OCI-LY3 (cell line): ENCODE measurements at regions not wholly inside any gene's neighbourhood (a gene's known extent, or its start where the extent isn't known, plus 50 kb on each side); places are given as distances from the start of the nearest gene placed in this dataset.

Experiments used
- H2AFZ ChIP-seq: fragments of 200-600, 300-600 bp; shearing (Covaris generic); 2 replicates; pipeline ENCODE4 v1.6.0; 2014; ENCODE audit warnings: antibody characterized with exemption, low read depth, low read length
- H3K27ac ChIP-seq: fragments of 200-600, 300-600 bp; sonication (generic); 2 replicates; pipeline ENCODE4 v1.5.1; 2014; ENCODE audit warnings: mild to moderate bottlenecking, low read length, moderate library complexity, mixed read lengths
- H3K27me3 ChIP-seq: fragments of 200-600, 300-600 bp; sonication (generic); 2 replicates; pipeline ENCODE4 v1.6.1; 2014; ENCODE audit warnings: low read depth, low read length, mixed read lengths
- H3K36me3 ChIP-seq: fragments of 200-600, 300-600 bp; sonication (generic); replicated peaks from 2 replicates; pipeline ENCODE3; 2014; ENCODE audit warnings: low read depth, low read length, mixed read lengths
- H3K4me1 ChIP-seq: fragments of 300-600, 200-600 bp; sonication (generic); 2 replicates; pipeline ENCODE4 v1.6.1; 2014; ENCODE audit warnings: low read length, mixed read lengths
- H3K4me2 ChIP-seq: fragments of 200-600, 300-600 bp; sonication (generic); 2 replicates; pipeline ENCODE4 v1.6.1; 2014; ENCODE audit warnings: low read length, mixed read lengths
- H3K4me3 ChIP-seq: fragments of 300-600, 200-600 bp; sonication (generic); 2 replicates; pipeline ENCODE4 v1.5.1; 2014; ENCODE audit warnings: antibody characterized with exemption, mild to moderate bottlenecking, low read length, moderate library complexity
- H3K79me2 ChIP-seq: fragments of 300-600, 200-600 bp; shearing (Covaris generic); 2 replicates; pipeline ENCODE4 v1.6.1; 2014; ENCODE audit warnings: mild to moderate bottlenecking, low read length, mixed read lengths
- H3K9ac ChIP-seq: fragments of 300-600, 200-600 bp; shearing (Covaris generic); 2 replicates; pipeline ENCODE4 v1.6.0; 2014; ENCODE audit warnings: mild to moderate bottlenecking, low read length, moderate library complexity
- H3K9me3 ChIP-seq: fragments of 200-600, 300-600 bp; shearing (Covaris generic); 2 replicates; pipeline ENCODE4 v1.6.1; 2014; ENCODE audit warnings: low read length, mixed read lengths; ENCODE audit not compliant: insufficient read depth
- H4K20me1 ChIP-seq: fragments of 200-600, 300-600 bp; sonication (generic); 2 replicates; pipeline ENCODE4 v1.6.1; 2016; ENCODE audit warnings: low read length, mixed read lengths; ENCODE audit not compliant: insufficient read depth
- EZH2phosphoT487 ChIP-seq: fragments of 200-600 bp; shearing (Covaris generic); IDR thresholded peaks from 2 replicates; pipeline ENCODE4 v1.6.1; 2018; ENCODE audit warnings: antibody characterized with exemption, mixed run types, low read depth
- TF ChIP-seq, protein P1 (sequence below): fragments of 200-600, 300-600 bp; sonication (generic); IDR thresholded peaks from 2 replicates; pipeline ENCODE4 v1.5.1; 2014; ENCODE audit warnings: antibody characterized with exemption, low read length, low read depth

DNA sequence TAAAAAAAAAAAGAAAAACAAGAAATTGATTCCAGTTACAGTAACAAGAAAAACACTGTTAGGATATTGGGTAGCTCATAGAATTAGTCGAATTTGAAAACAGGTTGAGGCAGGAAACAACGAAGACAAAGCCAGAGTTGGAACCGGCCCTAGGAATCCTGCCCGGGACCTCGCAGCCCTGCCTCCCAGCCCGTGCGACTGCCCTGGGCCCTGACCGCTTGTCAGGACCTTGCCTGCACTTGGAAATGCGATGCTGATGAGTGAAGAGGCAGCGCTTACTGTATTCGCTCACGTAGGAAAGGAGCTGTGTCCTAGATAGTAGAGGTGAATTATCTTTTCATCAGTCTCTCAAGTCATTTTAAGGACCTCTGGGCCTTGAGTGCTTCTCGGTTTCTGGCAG, 611.7 kb upstream of the FAT1 start:
- no peaks in the 10 kb centered on the region for H3K27me3 ChIP-seq

DNA sequence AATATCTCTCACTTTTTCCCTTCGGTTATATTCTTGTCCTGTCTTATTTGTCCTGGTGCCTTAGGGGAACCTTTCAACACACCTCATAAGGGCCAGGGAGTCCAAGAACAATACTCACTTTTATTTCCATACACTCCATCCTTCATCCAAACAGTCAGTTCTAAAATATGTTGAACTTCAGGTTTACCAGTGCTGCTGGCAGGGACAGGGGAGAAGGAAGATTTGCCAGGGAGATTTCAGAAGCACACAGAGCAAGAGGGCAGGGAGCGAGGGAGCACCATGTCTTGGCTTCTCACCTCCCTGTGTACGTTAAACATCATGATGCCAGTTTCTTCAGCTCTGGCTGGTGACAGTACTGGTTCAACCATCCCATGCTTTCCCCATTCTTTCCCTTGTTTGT, 631.1 kb upstream of the FAT1 start:
- Histone ChIP-seq H3K4me1 (no peaks in the 10 kb centered on the region), H3K79me2 (no peaks in the 10 kb centered on the region), H3K4me3 (no peak overlapping the region), H3K9me3 (no peaks in the 10 kb centered on the region), H4K20me1 (no peaks in the 10 kb centered on the region), H2AFZ (no peak overlapping the region), H3K4me2 (no peak overlapping the region), H3K36me3 (no peaks in the 10 kb centered on the region), H3K27me3 (no peaks in the 10 kb centered on the region), H3K27ac (no peak overlapping the region), H3K9ac (no peak overlapping the region)
- no peak for TF ChIP-seq EZH2phosphoT487
- TF ChIP-seq, protein P1, sequence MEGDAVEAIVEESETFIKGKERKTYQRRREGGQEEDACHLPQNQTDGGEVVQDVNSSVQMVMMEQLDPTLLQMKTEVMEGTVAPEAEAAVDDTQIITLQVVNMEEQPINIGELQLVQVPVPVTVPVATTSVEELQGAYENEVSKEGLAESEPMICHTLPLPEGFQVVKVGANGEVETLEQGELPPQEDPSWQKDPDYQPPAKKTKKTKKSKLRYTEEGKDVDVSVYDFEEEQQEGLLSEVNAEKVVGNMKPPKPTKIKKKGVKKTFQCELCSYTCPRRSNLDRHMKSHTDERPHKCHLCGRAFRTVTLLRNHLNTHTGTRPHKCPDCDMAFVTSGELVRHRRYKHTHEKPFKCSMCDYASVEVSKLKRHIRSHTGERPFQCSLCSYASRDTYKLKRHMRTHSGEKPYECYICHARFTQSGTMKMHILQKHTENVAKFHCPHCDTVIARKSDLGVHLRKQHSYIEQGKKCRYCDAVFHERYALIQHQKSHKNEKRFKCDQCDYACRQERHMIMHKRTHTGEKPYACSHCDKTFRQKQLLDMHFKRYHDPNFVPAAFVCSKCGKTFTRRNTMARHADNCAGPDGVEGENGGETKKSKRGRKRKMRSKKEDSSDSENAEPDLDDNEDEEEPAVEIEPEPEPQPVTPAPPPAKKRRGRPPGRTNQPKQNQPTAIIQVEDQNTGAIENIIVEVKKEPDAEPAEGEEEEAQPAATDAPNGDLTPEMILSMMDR, result no peak

More for the DNA sequence above, 611.7 kb upstream of the FAT1 start:
- H3K79me2 ChIP-seq, result no peaks in the 10 kb centered on the region
- H2AFZ ChIP-seq, result no peak overlapping the region
- no peak overlapping the region for H3K27ac ChIP-seq
- H3K36me3 ChIP-seq, result no peaks in the 10 kb centered on the region
- H3K4me3 ChIP-seq, result no peak overlapping the region
- no peak overlapping the region for H3K4me2 ChIP-seq
- no peak overlapping the region for H3K9ac ChIP-seq
- no peak for TF ChIP-seq EZH2phosphoT487
- TF ChIP-seq, protein P1, result no peak
- no peaks in the 10 kb centered on the region for H4K20me1 ChIP-seq
- no peaks in the 10 kb centered on the region for H3K4me1 ChIP-seq
- H3K9me3 ChIP-seq, result no peaks in the 10 kb centered on the region

DNA sequence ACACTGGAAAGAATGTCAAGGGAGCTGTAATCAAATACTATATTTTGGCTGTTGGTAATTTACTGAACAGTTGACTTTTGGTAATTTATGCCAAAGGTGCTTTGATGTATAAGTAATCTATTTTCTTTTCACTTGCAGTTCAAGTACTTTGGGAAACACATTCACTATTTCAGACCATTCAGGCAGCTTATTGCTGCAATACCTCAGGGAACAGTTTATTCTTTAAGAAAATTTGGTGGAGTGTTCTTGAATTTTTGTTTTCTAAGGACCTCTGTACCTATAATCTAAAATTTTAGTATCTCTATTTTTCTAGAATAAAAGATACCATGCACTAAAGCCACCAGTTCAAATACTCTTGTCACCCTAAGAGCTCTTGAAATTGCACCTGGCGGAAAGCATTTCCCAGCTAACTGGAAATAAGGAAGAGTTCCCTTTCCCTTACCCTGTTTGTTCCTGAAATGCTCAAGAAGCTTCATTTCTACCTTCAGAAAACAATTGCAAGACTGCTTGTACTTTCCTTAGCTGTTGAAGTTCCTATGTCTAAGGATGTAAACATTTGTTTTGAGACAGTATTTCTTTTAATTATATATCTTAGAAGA, 633.5 kb upstream of the FAT1 start:
- no peak overlapping the region for H3K27ac ChIP-seq
- TF ChIP-seq EZH2phosphoT487, result no peak
- TF ChIP-seq, protein P1, result no peak
- no peak overlapping the region for H2AFZ ChIP-seq
- no peaks in the 10 kb centered on the region for H3K36me3 ChIP-seq
- H3K9me3 ChIP-seq, result no peaks in the 10 kb centered on the region
- no peak overlapping the region for H3K4me2 ChIP-seq
- no peaks in the 10 kb centered on the region for H3K4me1 ChIP-seq
- H3K9ac ChIP-seq, result no peak overlapping the region
- H4K20me1 ChIP-seq, result no peaks in the 10 kb centered on the region
- H3K27me3 ChIP-seq, result no peaks in the 10 kb centered on the region
- no peak overlapping the region for H3K4me3 ChIP-seq
- no peaks in the 10 kb centered on the region for H3K79me2 ChIP-seq

DNA sequence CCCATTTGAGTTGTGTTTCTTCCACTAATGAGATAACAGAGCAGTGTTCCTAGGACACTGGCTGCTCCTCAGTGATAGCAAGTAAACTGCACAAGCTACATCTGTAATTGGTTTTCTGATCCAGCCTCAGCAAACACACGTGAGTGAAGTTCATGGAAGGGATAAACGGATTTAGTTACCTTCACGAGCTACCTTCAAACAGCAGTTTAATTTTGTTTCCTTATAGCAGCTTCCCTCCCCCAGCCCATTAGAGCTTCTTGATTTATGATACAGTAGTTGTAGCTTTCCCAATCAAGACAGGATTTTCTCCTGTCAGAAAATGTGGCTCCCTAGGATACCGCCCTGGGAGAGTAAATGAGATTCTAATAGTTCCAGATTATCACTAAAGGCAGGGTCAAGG, 634.2 kb upstream of the FAT1 start:
- Histone ChIP-seq H3K4me3 (no peak overlapping the region), H3K4me2 (no peak overlapping the region), H3K9me3 (no peaks in the 10 kb centered on the region), H3K27me3 (no peaks in the 10 kb centered on the region), H3K27ac (no peak overlapping the region), H4K20me1 (no peaks in the 10 kb centered on the region), H2AFZ (no peak overlapping the region), H3K4me1 (no peaks in the 10 kb centered on the region), H3K79me2 (no peaks in the 10 kb centered on the region), H3K36me3 (no peaks in the 10 kb centered on the region), H3K9ac (no peak overlapping the region)
- TF ChIP-seq EZH2phosphoT487, result no peak
- TF ChIP-seq, protein P1, result no peak
